NOMO-1 treated with dmso at 0.1 percent for 144 hours (cell line): ENCODE measurements at regions not wholly inside any gene's neighbourhood (a gene's known extent, or its start where the extent isn't known, plus 50 kb on each side); places are given as distances from the start of the nearest gene placed in this dataset.

Source experiments
- DNase-seq: peaks from one replicate; lab custom pipeline; 2025; ENCODE audit not compliant: unreplicated experiment; lab: John Stamatoyannopoulos, UW

GRCh38 chr1:37238364-37239224 lies 204.3 kb upstream of the GRIK3 start:
- DNase-seq = no peak

DNA sequence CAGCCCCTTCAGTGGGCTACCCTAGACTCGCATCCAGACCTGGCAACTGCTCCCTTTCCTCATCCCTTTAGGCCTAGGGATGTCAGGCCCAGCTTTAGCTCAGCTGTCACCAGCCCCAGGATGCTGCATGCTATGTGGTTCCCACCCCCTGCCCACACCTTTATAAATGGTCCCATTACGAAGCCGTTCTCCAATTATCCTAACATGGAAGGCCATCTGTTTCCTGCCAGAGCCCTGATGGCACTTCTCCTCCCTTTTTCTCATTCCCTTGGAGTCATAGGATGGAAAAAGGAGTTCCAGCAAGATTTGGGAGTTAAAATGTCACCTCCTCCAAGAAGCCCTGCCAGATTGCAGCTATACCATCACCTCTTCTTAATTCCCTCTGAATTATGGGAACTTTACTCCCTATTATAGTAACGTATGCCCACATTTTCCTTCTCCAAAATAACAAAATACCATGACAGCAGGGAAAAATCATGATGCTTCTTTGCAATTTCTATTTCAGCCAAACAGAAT lies 205.0 kb upstream of the GRIK3 start:
- DNase-seq = no peak

DNA sequence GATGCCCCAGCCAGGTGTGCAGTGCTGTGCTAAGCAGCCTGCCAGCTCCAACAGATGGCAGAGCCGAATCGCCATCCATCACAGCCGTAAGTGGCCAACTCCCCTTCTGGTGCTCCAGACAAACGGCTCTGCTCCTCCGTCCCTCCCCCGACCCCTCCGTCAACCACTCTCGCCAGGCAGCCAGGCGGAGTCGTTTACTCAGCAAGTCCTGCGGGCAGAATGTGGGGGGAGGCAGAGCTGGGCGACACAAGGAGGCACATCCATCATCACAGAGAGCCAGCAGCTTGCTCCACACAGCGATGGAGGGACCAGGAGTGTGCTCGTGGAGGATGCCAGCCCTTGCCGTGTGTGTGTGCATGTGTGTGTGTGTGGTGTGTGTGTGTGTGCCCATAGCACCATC lies 206.6 kb upstream of the GRIK3 start:
- no peak for DNase-seq

- no peak for DNase-seq
Measured at GRCh38 chr1:37242501-37242900, 208.2 kb upstream of the GRIK3 start.

DNA sequence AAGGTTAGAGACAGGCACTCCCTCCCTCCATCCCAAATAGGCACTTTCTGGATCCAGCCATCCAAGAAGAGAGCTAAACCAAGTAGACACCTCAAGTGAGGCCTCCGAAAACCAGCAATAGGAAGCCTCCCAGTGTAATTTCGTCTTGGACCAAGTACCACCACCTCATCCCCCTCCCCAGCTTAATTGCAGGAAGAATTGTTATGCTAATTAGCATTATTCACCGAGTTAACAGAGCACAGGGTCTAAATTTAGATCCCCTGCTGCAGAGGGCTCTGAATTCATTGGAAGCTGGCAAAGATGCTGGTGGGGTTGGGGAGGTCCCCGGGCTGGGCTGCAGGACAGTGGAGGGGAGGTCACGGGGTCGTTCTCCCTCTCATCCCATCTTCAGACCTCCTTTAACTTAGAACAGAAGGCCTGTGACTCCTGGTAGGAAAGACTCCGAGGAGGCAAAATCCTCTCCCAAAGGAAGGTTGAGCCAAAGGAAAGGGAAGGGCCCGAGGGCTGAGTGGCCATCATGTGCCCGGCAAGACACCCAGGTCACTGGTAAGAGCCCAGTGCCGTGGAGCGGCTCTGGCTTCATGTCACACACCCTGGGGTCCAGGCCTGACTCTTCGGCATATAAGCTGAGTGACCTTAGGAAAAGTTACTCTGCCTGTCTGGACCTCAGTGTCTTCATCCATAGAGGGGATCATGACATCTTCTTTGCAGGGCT lies 209.2 kb upstream of the GRIK3 start:
- DNase-seq = no peak

DNA sequence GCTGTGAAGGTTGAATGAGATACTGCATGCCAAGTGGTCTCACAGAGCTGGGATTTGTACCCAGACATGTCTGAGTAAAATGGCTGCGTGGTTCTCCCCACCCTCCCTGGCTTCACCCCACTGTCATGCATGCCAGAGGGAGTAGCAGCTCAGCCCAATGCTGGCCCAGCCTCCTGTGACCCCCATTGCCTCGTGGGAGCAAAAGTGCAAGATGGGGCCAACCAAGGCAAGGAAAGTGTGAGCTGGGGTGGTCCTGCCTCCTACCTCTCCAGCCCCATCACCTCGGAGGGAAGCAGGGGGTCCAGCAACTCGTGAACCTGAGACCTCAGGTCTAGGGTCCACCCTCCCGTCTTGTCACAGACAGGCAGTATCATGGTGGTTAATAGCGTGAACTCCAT lies 209.8 kb upstream of the GRIK3 start:
- DNase-seq = no peak

DNA sequence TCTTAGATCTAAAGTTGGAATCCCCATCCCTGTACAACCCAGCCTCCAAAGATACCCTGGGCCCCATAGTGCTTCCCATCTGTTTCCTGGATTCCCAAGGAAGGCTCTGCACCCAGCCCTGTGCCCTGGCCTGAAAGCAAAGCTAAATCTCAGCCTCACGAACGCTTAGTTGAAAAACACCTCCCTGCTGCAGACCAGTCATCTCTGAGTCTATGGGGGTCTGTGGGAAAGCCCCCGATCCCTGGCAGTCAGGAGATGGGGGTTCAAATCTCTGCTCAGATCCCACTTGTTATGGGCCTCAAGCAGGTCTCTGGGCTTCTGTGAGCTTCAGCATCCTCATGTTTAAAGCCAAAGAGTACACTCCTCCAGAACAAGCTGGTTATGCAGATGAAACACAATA lies 210.5 kb upstream of the GRIK3 start:
- DNase-seq = no peak

GRCh38 chr1:37246631-37247030 lies 212.3 kb upstream of the GRIK3 start:
- no peak for DNase-seq

GRCh38 chr1:37250371-37250770 lies 216.1 kb upstream of the GRIK3 start:
- no peak for DNase-seq

DNA sequence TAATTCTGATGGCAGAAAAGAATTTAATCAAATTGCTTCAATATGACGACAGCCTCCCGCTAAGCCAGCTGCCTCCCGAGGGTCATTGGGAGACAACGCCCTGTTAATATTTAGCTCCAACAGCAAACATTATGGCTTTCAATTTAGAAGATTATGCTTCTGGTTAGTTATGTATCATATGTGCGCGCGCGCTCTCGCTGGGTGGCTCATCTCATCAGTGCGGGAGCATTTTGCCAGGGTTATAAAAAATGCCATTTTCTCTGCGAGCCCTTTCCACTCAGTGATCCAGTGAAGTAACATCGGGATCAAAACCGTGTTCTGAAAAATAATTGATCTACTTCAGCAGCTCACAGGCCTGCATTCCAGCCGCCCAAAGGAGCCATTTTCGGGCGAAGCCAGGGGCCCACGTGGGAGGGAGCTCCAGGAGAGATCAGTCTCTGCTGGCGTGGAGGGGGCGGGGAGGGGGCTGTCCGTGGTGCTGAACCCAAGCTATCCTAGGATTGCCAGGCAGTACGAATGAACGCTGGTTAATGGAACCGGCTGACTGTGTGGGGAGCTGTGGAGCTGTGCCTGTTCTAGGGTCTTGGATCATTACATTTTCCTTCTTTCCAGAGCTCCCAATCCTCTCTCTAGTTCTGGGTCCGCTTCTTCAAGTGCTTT lies 219.1 kb upstream of the ZC3H12A start:
- no peak for DNase-seq

DNA sequence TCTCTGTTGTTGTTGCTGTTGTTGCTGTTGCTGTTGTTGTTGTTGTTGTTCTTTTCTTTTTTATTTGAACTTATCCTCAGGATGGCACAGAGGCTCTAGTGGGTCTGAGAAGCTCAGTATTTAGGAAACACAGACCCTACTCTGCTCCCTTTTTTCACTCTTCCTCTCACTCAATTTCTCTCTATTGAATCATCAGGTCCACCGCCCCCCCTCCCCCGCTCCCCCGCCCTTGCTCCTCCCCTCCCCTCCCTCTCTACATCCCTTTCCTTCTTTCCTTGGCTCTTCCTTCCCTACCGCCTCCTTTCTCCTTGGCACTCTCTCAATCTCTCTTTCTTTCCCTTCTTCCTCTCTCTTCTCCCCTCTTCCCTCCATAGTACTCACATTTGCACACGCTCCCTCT lies 218.5 kb upstream of the ZC3H12A start:
- DNase-seq = no peak

GRCh38 chr1:37257646-37258045 lies 216.7 kb upstream of the ZC3H12A start:
- DNase-seq = no peak

GRCh38 chr1:37258068-37258467 lies 216.3 kb upstream of the ZC3H12A start:
- no peak for DNase-seq

GRCh38 chr1:37259019-37259418 lies 215.4 kb upstream of the ZC3H12A start:
- DNase-seq = no peak

- no peak for DNase-seq
Measured at GRCh38 chr1:37261129-37261528, 213.3 kb upstream of the ZC3H12A start.

GRCh38 chr1:37262439-37263170 lies 211.8 kb upstream of the ZC3H12A start:
- DNase-seq = no peak

DNA sequence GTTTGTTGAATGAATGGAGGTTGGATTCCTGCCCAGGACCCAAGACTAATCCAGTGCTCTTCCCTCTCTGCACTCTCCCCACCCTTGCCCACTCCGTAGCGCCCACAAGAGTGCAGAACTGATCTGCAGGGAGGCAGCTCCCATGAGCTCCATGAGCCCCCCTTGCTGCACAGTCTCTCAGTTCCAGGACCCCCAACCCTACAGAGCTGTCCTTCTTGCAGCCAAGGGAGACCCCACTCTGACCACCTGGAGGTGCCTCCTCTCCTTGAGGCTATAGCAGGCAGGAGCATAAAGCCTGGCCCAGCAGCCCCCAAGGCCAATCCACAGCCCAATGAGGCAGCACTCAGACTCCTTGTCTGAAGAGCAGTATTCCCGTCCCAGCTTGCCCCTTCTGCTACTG lies 209.2 kb upstream of the ZC3H12A start:
- no peak for DNase-seq

DNA sequence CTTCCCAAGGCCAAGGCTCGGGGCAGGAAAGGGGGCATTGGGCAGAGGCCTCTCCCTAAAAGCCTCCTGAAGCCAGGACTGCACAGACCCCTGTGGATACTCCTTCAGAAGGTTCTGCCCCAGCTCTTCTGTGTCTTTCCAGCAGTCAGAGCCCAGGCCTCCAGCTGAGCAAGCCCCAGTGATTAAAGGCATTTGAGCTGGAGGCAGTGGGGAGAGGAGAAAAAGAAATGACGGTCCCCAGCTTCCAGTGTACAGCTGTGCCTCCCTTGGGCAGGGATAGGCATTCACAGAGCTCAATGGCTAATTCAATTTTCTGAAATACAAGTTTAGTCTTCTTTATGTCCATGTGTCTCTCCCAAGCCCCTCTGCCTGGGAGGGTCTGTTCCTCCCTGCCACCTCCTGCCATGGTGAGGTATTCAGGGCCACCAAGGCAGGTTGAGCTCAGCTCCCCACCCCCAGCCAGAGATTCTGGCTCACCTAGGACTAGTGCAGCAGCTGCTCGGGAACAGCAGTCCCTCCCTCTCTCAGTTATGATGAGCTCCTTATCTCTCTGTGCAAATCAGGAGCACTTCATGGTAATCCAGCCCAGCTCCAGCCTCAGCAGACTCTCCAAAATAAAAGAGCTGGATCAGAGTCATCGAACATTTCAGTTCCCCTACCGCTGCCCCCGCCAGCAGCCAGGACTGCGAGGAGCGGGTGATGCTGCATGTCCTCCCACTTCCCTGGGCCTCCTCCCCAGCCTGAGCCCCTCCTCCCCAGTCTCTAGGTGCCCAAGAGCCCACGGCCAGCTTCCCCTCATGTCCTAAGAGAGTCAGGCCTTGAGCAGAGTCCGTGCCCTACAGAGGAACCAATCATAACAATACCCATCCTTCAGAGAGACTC lies 208.4 kb upstream of the ZC3H12A start:
- no peak for DNase-seq

GRCh38 chr1:37267111-37267835 lies 207.1 kb upstream of the ZC3H12A start:
- no peak for DNase-seq
